ENCODE measurements at regions not wholly inside any gene's neighbourhood (a gene's known extent, or its start where the extent isn't known, plus 50 kb on each side); places are given as distances from the start of the nearest gene placed in this dataset.
"Not testable (repeated sequence)": the region's sequence is repeated elsewhere in the genome, so short reads cannot be mapped to it uniquely, and the experiment has no call there.

DNA sequence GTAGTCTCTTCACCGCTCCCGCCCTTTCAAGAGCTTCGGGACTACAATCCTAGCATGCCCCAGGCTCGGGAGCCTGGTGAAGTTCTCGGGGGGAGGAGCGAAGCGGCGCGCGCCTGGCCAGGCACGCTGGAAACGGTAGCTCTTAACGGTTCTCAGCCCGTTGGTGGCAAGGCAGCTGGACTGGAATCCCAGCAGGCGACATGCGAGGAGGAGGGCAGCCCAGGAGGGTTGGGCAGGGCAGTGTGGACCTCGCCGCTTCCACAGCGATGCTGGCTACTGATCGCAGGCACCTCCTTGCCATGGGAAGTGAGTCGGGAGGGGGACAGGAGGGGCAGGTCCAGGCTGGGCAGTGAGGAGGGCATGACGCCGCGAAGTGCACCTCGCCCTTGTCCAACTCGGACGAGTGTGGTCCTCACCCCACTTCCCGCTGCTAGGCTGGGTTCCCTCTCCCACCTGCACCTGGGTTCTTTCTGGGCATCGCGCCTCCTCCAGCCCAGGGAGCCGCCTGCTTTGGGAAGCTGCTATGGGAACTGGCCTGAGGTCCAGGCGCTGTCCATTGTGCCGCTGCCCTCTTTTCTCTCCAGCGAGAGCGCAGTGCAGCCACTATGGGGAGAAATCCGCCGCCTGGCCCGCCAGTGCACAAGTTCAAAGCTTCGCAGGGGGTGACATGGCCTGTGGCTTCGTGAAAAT lies 367.8 kb upstream of the NUPR2 start:
- Histone ChIP-seq H3K9me3 (replicated peaks) (no peaks in the 10 kb centered on the region; the same call in 1 of the 2 replicates), H3K27ac (no peak overlapping the region), H3K4me3 (no peak overlapping the region), H3K27me3 (no peaks in the 10 kb centered on the region), H3K4me1 (no peaks in the 10 kb centered on the region), H3K36me3 (no peaks in the 10 kb centered on the region)
- DNase-seq, result no peak

DNA sequence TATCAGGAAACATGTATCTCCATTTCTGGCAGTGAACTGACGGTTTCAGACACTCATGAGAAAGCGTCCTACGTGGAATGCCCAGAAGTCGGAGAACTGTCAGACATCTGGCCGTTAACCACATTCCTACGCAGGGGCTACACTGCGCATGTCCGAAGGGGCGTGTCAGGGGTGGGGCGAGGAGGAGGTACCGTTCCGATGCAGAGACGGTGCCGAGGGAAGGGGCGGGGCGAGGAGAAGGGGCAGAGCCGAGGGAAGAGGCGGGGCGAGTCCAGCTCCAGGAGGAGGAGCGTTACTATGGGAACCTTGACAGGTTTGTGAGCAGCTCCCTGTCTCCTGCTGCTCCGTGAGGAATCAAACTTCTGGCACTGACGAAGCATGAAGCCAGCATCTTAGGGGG lies 366.9 kb upstream of the NUPR2 start:
- Histone ChIP-seq H3K9me3 (replicated peaks) (no peaks in the 10 kb centered on the region; the same call in 1 of the 2 replicates), H3K36me3 (no peaks in the 10 kb centered on the region), H3K27ac (no peak overlapping the region), H3K4me1 (no peaks in the 10 kb centered on the region), H3K27me3 (no peaks in the 10 kb centered on the region), H3K4me3 (no peak overlapping the region)
- no peak for DNase-seq

GRCh38 chr7:56479748-56480147 lies 363.5 kb upstream of the NUPR2 start:
- no peak overlapping the region for H3K27ac ChIP-seq
- H3K4me3 ChIP-seq, result no peak overlapping the region
- no peaks in the 10 kb centered on the region for H3K4me1 ChIP-seq
- no peaks in the 10 kb centered on the region for H3K9me3 ChIP-seq (replicated peaks)
- no peaks in the 10 kb centered on the region for H3K36me3 ChIP-seq
- no peak for DNase-seq
- H3K27me3 ChIP-seq, result no peaks in the 10 kb centered on the region

- H3K4me1 ChIP-seq, result no peaks in the 10 kb centered on the region
- H3K9me3 ChIP-seq (replicated peaks), result no peaks in the 10 kb centered on the region
- H3K36me3 ChIP-seq, result no peaks in the 10 kb centered on the region
- no peak for DNase-seq
- no peak overlapping the region for H3K27ac ChIP-seq
- no peak overlapping the region for H3K4me3 ChIP-seq
- H3K27me3 ChIP-seq, result no peaks in the 10 kb centered on the region
Measured at GRCh38 chr7:56479136-56479535, 362.9 kb upstream of the NUPR2 start.

GRCh38 chr7:56474271-56474670 lies 358.1 kb upstream of the NUPR2 start:
- H3K4me1 ChIP-seq, result no peaks in the 10 kb centered on the region
- no peak overlapping the region for H3K27ac ChIP-seq
- peaks cover 5% of the 10 kb centered on the region; the same call in 1 of the 2 replicates for H3K9me3 ChIP-seq (replicated peaks)
- H3K36me3 ChIP-seq, result no peaks in the 10 kb centered on the region
- DNase-seq, result no peak
- no peak overlapping the region for H3K4me3 ChIP-seq
- no peaks in the 10 kb centered on the region for H3K27me3 ChIP-seq

DNA sequence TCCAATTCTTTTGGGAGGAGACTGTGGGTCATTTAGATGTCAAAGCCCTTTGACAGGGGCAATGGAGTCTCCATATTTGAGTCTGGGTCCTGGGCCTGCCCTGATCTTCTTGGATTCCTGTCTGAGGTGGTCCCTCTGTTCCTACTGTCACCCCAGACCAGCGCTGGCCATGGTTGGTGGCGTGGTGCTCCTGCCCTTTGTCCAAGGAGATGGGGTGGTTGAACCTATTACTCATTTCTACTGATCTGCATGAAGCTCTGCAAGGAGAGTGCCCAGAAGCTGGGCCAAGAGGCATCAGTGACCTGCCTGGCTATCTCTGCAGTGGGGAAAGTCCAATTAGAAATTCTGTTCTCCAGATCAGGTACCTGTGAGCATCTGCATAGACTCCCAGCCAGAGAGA lies 355.6 kb upstream of the NUPR2 start:
- Histone ChIP-seq H3K27ac (no peak overlapping the region), H3K9me3 (replicated peaks) (peaks cover 23% of the 10 kb centered on the region)
- DNase-seq, result no peak

GRCh38 chr7:56466607-56467525 lies 350.6 kb upstream of the NUPR2 start:
- peaks cover 45% of the 10 kb centered on the region for H3K9me3 ChIP-seq (replicated peaks)

More for the DNA sequence above, 355.6 kb upstream of the NUPR2 start:
- H3K27me3 ChIP-seq, result no peaks in the 10 kb centered on the region
- H3K4me1 ChIP-seq, result no peaks in the 10 kb centered on the region
- H3K36me3 ChIP-seq, result no peaks in the 10 kb centered on the region
- H3K4me3 ChIP-seq, result no peak overlapping the region

GRCh38 chr7:56449762-56450161 lies 333.5 kb upstream of the NUPR2 start:
- H3K9me3 ChIP-seq (replicated peaks), result peaks cover 3% of the 10 kb centered on the region; the same call in 1 of the 2 replicates
- no peaks in the 10 kb centered on the region for H3K36me3 ChIP-seq
- H3K27ac ChIP-seq, result no peak overlapping the region
- H3K4me3 ChIP-seq, result no peak overlapping the region
- H3K27me3 ChIP-seq, result no peaks in the 10 kb centered on the region
- no peak for DNase-seq
- no peaks in the 10 kb centered on the region for H3K4me1 ChIP-seq

More at GRCh38 chr7:56466607-56467525, 350.6 kb upstream of the NUPR2 start:
- peak in 1 of 2 experiments; percentile 9 for DNase-seq
- H3K27ac ChIP-seq, H3K36me3 ChIP-seq, H3K4me3 ChIP-seq, H3K27me3 ChIP-seq, H3K4me1 ChIP-seq: not testable (repeated sequence)

GRCh38 chr7:56447864-56448693 lies 331.9 kb upstream of the NUPR2 start:
- Histone ChIP-seq H3K36me3 (no peaks in the 10 kb centered on the region), H3K4me3 (no peak overlapping the region), H3K27me3 (no peaks in the 10 kb centered on the region), H3K27ac (no peak overlapping the region), H3K4me1 (no peaks in the 10 kb centered on the region), H3K9me3 (replicated peaks) (no peaks in the 10 kb centered on the region)
- DNase-seq, result no peak

GRCh38 chr7:56420528-56420927 lies 304.3 kb upstream of the NUPR2 start:
- not testable (repeated sequence) for H3K36me3 ChIP-seq; H3K27ac ChIP-seq; H3K4me1 ChIP-seq; H3K27me3 ChIP-seq; H3K9me3 ChIP-seq (replicated peaks); DNase-seq; H3K4me3 ChIP-seq

DNA sequence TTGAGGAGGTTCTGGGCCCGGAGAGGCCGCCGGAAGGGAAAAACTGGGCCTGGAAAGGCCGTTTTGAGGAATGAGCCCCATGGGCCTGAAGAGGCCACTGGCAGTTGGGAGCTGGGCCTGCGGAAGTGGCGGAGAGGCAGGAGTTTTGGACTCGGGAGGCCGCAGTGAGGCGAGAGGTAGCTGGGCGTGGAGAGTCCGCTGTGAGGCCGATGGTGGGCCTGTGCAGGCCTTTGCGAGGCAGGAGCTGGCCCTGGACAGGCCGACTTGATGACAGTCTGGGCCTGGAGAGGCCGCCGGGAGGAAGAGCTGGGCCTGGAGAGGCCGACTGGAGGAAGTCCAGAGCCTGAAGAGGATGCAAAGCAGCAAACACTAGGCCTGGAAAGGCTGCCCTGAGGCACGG lies 259.0 kb upstream of the NUPR2 start:
- H3K4me3 ChIP-seq, result no peak overlapping the region
- no peaks in the 10 kb centered on the region for H3K9me3 ChIP-seq (replicated peaks)
- no peaks in the 10 kb centered on the region for H3K4me1 ChIP-seq
- no peaks in the 10 kb centered on the region for H3K36me3 ChIP-seq
- DNase-seq, result no peak
- H3K27me3 ChIP-seq, result no peaks in the 10 kb centered on the region
- no peak overlapping the region for H3K27ac ChIP-seq

DNA sequence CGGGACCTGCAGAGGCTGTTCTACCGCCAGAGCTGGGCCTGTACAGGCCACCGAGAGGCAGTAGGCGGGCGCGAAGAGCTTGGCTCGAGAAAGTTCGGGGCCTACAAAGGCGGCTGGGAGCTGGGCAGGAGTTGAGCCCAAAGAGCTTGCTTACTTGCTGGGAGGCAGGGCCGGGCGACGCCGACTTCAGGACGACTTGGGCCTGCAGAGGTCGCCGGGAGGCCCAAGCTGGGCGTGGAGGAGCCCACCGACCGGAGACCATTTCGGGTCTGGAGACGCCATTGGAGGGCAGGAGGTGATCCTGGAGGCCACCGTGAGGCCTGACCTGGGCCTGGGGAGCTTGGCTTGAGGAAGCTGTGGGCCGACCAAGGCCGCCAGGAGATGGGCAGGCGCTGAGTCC lies 258.4 kb upstream of the NUPR2 start:
- not testable (repeated sequence) for DNase-seq; H3K36me3 ChIP-seq; H3K4me1 ChIP-seq; H3K9me3 ChIP-seq (replicated peaks); H3K27ac ChIP-seq; H3K4me3 ChIP-seq; H3K27me3 ChIP-seq

- not testable (repeated sequence) for H3K27ac ChIP-seq, H3K4me1 ChIP-seq
- DNase-seq, result peak; percentile 28 to 71
Measured at GRCh38 chr7:56373314-56373713, 257.1 kb upstream of the NUPR2 start.

DNA sequence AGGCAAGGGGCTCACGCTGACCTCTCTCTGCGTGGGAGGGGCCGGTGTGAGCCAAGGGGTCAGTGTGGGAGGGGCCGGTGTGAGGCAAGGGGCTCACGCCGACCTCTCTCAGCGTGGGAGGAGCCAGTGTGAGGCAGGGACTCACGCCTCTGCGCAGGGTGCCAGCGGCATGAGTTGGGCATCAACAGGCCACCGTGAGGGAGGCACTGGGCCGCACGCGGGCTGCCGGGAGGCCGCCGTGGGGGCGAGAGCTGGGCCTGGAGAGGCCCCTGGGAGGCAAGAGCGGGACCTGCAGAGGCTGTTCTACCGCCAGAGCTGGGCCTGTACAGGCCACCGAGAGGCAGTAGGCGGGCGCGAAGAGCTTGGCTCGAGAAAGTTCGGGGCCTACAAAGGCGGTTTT lies 255.6 kb upstream of the NUPR2 start:
- not testable (repeated sequence) for H3K9me3 ChIP-seq (replicated peaks); H3K36me3 ChIP-seq; H3K4me3 ChIP-seq; H3K27ac ChIP-seq; H3K27me3 ChIP-seq; H3K4me1 ChIP-seq
- peak in 1 of 2 experiments; percentile 32 for DNase-seq

More at GRCh38 chr7:56373314-56373713, 257.1 kb upstream of the NUPR2 start:
- not testable (repeated sequence) for H3K4me3 ChIP-seq; H3K9me3 ChIP-seq (replicated peaks); H3K27me3 ChIP-seq; H3K36me3 ChIP-seq

Measured in SJCRH30 (cell line).